T1000 (cell line): ENCODE measurements at regions not wholly inside any gene's neighbourhood (a gene's known extent, or its start where the extent isn't known, plus 50 kb on each side); places are given as distances from the start of the nearest gene placed in this dataset.
"Not testable (repeated sequence)": the region's sequence is repeated elsewhere in the genome, so short reads cannot be mapped to it uniquely, and the experiment has no call there.

Experiments
- DNase-seq: peaks from one replicate; lab custom pipeline; 2025; ENCODE audit warnings: mixed read lengths; lab: John Stamatoyannopoulos, UW

DNA sequence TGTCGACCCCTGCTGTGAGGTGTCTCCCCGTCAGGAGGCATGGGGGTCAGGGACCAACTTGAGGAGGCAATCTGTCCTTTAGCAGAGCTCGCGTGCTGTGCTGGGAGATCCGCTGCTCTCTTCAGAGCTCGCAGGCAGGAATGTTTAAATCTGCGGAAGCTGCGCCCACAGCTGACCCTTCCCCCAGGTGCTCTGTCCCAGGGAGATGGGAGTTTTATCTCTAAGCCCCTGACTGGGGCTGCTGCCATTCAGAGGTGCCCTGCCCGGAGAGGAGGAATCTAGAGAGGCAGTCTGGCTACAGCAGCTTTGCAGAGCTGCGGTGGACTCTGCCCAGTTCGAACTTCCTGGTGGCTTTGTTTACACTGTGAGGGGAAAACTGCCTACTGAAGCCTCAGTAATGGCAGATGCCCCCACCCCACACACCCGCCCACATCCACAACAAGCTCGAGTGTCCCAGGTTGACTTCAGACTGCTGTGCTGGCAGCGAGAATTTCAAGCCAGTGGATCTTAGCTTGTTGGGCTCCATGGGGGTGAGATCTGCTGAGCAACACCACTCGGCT lies 133.1 kb downstream of the CENPC start:
- DNase-seq = not testable (repeated sequence)

DNA sequence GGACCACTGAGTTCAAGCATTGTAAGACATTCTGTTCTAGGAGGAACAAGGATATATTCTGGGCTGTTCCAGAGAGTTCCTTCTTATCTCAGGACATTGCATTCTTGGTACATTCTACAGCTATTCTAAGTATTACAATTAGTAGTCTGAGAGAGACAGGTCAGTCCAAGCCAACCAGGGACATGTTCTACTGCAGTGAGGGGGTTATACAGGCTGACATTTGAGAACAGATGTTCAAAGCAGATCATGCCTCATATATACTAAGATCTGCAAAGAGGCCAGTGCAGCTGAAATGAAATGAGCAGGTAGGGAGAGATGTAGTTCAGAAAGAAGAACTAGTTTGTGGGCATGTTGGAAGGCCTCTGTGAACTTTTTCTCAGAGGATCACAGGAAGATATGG lies 142.0 kb downstream of the CENPC start:
- DNase-seq = no peak

DNA sequence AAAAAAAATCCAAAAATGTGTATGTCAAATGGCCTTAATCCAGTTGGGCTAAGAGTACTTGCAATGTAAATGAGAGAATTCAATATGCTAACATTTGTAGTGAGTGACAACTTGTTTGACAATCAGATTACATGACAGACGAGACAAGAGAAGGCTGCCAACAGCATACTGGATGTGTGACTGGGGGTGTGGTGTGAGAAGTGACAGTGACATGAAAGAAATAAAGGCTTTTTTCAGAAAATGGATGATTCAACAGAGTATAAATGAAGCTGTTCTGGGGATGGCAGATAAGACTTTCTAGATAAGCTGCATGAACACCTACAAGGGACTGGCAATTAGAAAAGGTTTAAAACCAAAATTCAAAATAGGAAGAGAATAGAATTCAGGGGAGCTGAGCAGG lies 143.4 kb downstream of the CENPC start:
- DNase-seq = no peak

DNA sequence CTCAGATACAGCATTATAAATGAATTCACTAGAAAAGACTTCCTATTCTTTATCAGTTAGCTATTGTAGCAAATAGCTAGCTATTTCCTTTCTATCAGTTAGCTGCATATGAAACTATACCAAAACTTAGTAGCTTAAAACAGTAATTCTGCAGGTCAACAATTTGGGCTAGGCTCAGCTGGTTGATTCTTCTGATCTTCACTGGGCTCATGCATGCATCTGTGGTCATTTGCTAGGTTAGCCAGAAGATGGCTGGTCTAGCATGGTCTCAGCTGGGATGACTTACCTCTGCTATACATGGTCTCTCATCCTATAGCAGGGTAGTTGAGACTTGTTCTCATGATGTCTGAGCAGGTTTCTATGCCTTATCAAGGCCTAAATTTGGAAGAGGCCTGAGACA lies 147.4 kb downstream of the CENPC start:
- no peak for DNase-seq

DNA sequence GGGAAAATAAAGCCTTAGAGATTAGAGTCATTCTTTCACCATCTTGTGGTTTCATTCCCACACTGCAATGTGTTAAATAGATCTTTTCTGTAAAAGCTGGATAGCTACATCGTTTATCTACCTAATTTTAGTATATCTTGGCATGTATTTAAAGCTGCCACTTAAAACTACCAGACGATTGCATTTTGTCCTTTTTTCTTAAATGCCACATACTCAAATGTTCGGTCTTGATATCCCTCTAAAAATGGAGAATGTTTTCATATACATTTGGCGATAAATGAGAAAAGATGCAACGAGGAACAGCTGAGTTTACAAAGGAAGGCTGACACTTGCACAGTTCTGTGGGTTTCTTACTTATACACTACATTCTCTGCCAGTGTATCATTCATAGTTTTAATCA lies 148.3 kb downstream of the CENPC start:
- DNase-seq = no peak

DNA sequence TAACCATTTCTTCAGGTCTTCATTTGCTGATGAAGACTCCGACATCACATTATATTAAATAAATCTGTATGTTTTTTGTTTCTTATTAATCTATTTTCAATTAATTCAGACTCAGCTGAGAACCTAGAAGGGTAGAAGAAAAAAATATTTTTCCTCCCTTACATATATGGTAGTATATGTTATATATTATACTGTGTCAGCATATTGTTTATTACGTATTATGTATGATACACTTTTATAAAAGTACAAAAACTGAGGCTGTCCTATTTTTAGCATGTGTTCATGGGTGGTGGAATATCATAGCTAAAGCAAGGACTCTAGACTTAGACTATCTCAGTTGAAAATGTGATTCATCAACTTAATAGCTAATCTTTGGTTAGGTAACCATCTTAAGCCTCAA lies 149.3 kb downstream of the CENPC start:
- no peak for DNase-seq

DNA sequence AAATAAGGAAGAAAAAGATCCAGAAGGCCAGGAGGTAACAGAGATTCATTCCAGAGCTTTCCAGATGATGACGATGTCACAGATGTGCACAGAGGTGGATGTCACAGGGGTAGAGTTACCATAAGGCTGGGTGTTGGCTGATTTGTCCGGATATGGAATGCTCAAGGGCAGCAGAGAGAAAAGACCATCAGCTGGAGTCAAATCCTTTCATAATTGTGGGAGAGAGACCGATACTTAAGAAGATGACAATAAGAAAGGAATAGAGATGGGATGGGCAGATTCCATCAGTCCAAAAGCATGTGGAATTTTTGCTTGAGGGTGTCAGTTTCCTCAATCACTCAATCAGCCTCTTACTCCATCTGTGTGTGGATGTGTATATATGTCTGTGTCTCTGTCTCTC lies 150.4 kb downstream of the CENPC start:
- DNase-seq = no peak

DNA sequence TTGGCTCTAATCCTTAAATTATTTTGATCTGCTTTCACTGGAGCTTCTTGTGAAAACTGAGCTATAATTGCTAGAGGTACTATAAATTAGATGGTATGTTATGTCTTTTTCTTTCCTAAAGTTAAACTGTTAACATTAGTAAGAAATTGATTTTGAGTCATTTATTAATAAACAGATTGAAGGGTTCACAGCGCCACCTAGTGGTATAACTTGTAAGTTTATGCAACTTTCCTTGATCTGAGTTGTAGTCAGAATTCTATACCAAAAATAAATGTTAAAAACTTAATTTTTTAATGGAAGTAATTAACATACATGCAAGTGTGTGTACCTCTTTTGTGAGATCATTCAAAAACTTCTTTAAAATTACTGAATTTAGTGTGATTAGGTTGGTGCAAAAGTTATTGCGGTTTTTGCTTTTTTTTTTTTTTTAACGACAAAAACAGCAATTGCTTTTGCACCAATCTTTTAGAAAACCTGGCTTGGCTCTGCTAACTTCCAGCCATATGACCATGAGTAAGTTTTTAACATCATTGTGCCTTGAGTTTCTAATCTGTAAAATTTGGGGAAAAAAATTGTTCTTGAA lies 151.5 kb downstream of the CENPC start:
- DNase-seq = no peak

DNA sequence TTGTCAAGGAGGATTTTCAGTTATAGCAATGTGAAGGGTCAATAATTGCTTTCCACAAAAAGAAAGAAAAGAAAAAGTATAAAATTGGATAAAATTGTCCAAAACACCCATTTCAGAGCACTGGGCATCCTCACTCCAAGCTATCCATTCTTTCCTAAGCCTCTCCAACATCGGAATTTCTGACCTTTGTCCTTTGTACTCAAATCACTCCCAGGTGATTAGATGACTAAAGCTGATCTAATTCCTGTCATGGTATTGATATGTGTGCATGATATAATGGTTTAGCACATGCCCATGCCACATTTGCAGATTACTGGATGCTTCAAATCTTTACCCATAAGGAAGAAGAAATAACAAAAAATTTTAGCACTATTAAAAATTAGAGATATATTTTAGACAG lies 152.3 kb downstream of the CENPC start:
- no peak for DNase-seq

DNA sequence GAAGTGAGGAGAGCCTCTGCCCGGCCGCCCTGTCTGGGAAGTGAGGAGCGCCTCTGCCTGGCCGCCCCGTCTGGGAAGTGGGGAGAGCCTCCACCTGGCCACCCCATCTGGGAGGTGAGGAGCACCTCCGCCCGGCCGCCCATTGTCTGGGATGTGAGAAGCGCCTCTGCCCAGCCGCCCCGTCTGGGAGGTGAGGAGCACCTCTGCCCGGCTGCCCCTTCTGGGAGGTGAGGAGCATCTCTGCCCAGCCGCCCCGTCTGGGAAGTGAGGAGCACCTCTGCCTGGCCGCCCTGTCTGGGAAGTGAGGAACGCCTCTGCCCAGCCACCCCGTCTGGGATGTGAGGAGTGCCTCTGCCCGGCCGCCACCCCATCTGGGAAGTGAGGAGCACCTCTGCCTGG lies 163.9 kb downstream of the CENPC start:
- not testable (repeated sequence) for DNase-seq

DNA sequence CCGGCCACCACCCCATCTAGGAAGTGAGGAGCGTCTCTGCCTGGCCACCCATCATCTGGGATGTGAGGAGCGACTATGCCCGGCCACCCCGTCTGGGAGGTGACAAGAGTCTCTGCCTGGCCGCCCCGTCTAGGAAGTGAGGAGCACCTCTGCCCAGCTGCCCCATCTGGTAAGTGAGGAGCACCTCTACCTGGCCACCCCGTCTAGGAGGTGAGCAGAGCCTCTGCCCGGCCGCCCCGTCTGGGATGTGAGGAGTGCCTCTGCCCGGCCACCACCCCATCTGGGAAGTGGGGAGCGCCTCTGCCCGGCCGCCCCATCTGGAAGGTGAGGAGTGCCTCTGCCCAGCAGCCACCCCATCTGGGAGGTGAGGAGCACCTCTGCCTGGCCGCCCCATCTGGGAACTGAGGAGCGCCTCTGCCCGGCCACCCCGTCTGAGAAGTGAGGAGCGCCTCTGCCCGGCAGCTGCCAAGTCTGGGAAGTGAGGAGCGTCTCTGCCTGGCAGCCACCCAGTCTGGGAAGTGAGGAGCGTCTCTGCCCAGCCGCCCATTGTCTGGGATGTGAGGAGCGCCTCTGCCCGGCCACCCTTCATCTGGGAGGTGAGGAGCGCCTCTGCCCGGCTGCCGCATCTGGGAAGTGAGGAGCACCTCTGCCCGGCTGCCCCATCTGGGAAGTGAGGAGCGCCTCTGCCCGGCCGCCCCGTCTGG lies 164.4 kb downstream of the CENPC start:
- DNase-seq = not testable (repeated sequence)

DNA sequence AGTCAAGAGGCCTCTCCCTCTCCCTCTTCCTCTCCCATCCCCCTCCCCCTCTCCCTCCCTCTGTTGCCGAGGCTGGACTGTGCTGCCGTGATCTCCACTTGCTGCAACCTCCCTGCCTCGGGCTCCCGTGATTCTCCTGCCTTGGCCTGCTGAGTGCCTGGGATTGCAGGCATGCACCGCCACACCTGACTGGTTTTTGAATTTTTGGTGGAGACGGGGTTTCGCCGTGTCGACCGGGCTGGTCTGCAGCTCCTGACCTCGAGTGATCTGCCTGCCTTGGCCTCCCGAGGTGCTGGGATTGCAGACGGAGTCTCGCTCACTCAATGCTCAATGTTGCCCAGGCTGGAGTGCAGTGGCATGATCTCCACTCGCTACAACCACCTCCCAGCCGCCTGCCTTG lies 165.1 kb downstream of the CENPC start:
- DNase-seq = no peak

DNA sequence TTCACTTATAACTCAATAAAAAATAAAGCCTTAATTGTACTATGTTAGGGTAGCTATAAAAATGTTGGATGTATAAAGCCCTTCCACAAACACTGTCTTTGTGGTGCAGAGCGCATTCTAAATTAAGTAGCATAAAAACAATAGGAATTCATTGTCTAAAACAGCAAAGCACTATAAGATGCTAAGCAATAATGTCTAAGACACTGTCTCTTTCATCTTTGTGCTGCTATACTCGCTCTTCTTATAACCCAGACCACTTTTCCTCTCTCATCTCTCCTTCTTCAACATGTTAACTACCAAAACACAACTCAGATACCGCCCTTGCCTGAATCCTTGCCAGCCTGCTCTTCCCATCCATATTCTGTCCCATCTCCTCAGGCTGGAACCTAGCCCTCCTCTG lies 170.0 kb downstream of the CENPC start:
- DNase-seq = no peak

DNA sequence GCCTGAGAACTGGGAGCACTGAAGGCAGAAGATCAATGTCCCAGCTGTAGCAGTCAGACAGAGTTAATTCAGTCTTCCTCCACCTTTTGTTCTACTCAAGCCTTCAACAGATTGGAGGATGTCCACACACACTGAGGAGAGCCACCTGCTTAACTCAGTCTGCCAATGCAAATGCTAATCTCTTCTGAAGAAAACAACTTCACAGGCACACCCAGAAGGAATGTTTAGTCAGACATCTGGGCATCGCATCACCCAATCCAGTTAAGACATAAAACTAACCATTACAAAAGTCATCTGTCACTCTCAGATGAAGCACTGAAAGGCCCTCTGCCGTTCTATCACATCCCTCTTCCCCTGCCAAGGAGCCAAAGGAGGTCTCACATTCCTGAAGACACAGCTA lies 173.7 kb downstream of the CENPC start:
- DNase-seq = no peak

DNA sequence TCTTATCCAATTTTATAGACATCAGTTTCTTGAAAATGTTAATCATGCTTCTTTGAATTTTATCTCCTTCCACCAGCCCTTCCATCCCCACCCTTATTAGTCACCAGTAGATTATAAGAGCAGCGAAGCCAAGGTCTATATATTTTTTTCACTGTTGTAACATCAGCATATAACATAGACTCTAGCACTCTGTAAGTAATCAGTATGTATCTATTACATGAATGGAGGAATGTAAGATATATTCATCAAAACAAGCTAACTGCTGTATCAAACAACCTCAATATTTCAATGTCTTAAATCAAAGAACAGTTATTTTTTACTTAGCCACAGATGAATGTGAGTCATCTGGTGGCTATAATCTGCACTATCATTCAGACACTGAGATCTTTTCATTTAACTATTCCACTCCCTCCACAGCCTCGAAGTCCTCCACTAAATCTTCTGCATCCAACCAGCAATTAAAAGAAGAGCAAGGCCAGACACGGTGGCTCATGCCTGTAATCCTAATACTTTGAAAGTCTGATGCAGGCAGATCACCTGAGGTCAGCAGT lies 178.9 kb downstream of the CENPC start:
- no peak for DNase-seq

DNA sequence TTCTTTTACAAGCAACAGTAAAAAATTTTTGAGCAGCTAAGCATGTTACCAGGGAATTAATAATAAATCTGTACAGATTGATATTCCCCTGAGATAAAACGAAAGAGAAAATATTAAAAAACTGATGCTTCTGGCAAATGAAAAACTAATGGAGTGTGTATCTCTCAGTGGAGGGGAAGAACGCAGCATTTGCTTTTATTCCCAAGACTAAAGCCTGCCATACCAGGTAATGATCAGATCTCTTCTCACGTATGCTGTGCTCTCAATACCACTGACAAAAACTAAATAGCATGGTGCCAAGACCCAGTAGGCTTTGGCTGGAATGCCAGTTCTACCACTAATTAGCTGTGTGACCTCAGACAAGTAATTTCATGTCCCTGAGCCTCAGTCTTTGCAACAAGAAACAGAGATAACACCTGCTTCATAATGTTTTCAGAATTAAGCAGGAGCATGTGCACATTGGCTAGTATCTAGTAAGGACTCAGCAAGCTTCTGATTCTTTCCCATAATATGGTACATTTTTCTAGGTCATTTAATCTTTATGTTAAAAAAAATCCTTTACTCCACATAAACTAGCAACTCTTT lies 179.6 kb downstream of the CENPC start:
- DNase-seq = no peak

DNA sequence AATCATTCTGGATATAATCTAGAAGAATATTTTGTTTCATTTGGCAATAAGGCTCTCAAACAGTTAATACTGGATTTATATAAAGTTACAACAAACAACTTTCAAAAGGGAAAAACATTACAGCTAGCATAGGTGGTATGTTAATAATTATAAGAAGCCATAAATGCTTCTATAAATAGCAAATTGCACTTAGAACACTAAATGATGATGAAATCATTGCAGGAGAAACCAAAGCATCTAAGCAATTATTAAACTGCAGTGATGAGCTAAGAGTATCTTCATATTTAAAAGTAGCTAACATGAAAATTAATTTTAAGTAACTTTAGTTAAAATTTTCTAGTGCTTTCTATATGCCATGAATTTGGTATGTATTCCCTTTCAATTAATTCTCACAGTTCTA lies 189.5 kb downstream of the CENPC start:
- no peak for DNase-seq

DNA sequence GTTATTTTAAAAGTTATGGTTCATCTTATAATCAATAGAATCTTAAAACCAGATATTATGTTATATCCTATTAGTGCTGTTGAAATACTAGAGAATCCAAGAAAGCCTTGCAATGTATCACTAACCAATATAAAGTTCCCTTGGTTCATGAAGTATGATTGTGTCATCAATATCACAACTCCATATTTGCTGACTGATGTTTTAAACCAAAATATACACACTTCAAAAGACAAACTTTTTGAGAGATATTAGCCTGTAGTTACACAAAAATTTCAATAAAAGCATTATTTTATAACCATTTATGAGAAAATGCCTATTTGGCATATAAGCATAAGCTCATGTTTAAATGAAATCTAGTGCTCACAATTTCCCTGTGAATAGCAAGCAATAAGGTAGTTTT lies 198.6 kb downstream of the CENPC start:
- DNase-seq = no peak

DNA sequence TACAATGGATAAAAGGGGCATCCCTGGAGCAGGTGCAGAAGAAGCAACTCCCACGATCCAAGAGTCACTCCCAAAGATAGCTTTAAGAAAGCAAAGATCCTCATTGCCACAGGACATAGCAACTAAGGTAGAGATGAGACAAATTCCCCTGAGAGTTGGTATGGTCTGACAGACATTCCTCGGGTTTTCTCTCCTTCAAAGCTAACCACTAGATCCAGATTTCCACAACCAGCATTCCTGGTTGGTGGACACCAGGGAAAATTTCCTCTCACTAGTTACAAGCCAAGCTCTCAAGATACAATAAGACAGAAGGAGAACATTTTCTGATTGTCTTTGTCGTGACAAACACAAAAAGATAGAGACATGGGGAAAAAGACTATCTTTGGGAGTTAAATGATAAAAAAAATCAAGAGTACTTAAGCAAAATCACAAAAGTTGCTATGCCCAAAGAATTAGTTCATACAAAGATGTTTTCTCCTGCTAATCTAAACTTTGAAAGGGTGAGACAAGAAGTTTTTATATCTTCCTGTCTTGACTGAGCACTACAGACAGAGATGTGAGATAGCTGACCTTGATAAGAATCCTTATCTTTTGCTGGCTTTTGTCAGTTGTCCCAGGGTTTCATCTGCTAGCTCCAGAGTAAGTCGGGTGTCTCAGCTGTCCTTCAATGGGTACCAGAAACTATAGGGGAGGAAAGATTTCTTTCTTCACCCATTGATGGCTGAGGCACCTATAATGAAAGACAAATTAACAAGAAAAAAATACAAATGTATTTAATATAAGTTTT lies 200.5 kb downstream of the CENPC start:
- DNase-seq = no peak

DNA sequence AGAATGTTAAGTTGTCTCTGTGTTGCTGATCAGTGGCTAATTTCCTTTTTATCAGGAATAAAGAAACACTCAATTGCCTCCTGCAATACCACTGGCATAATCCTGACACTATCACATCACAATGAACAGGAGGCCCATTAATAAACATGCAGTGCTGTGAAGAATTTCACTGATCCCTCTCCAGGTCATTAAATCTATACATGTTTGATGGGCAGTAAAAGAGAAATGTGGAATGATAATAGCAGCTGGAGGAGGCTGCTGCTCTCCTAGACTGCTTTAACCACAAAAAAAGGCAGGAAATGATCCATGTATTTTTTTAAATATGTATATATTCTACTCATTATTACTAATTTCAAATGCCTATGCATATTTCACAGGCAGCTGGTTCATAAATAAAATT lies 202.1 kb downstream of the CENPC start:
- no peak for DNase-seq

DNA sequence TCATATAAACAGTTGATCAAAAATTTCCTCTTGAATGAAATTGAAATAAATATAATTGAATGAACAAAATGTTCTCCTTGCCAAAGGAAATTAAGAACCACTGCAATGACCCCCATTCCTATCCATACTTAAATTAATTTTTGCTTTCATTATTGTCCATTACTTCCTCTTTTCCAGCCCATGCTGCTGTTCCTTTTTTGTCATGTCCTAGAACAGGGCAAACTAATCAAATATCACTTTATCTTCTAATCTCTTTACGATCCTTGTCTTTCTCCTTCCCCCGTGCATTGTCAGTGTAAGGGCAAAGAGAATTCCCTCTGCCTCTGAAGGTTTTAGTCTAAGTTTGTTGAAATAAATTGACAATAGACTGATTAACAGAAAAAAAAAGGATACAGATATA lies 203.0 kb downstream of the CENPC start:
- DNase-seq = no peak

DNA sequence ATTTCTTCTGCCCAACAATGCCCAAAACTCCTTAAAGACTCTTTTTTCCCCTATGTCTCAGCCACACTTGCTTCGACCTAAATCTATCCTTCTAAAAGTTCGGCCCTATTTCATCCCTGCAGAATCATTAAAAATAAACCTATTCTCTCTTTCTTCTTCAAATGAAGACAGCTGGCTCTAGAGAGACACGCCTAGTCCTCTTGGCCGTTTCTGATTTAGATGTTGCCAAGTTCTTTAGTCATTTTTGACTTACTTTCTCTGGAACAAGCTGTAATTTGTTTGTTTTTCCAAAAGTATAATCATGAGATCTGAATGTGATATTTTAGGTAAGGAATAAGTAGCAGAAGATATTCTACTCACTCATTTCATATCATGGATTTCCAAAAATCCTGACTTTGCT lies 211.6 kb downstream of the CENPC start:
- no peak for DNase-seq
